Ishikawa (cell line): ENCODE measurements at regions not wholly inside any gene's neighbourhood (a gene's known extent, or its start where the extent isn't known, plus 50 kb on each side); places are given as distances from the start of the nearest gene placed in this dataset.

Experiments
- CEBPB ChIP-seq: IDR thresholded peaks from 2 replicates; pipeline ENCODE4 v1.6.1; 2012
- CREB1 ChIP-seq: IDR thresholded peaks from 2 replicates; pipeline ENCODE4 v1.6.1; 2012; ENCODE audit warnings: low read depth
- EGR1 ChIP-seq: IDR thresholded peaks from 2 replicates; pipeline ENCODE4 v1.6.1; 2012
- EP300 ChIP-seq: IDR thresholded peaks from 2 replicates; pipeline ENCODE4 v1.6.1; 2012; ENCODE audit warnings: borderline replicate concordance
- FOXM1 ChIP-seq: IDR thresholded peaks from 2 replicates; pipeline ENCODE4 v1.6.1; 2012; ENCODE audit warnings: low read depth, borderline replicate concordance
- RAD21 ChIP-seq: IDR thresholded peaks from 2 replicates; pipeline ENCODE4 v1.6.1; 2012; ENCODE audit warnings: low read depth
- REST ChIP-seq: IDR thresholded peaks from 2 replicates; pipeline ENCODE4 v1.6.1; 2012; ENCODE audit warnings: low read depth, mild to moderate bottlenecking
- TAF1 ChIP-seq: IDR thresholded peaks from 2 replicates; pipeline ENCODE4 v1.6.1; 2012; ENCODE audit warnings: low read depth, mild to moderate bottlenecking
- TEAD4 ChIP-seq: IDR thresholded peaks from 2 replicates; pipeline ENCODE4 v1.6.1; 2012
- YY1 ChIP-seq: IDR thresholded peaks from 2 replicates; pipeline ENCODE4 v1.6.1; 2012; ENCODE audit warnings: low read depth

GRCh38 chr16:26275021-26275590, 583.3 kb downstream of the HS3ST4 start:
- TF ChIP-seq EP300 (no peak), FOXM1 (no peak), TEAD4 (no peak), CEBPB (no peak), CREB1 (no peak), RAD21 (no peak), EGR1 (no peak), REST (no peak), YY1 (no peak), TAF1 (no peak)
